A549 (cell line): ENCODE measurements at regions not wholly inside any gene's neighbourhood (a gene's known extent, or its start where the extent isn't known, plus 50 kb on each side); places are given as distances from the start of the nearest gene placed in this dataset.

Experiments
- CBX8 ChIP-seq: fragments of 200-600 bp; sonication (generic); IDR thresholded peaks from 2 replicates; pipeline ENCODE4 v1.6.1; 2016
- CTCF ChIP-seq: fragments of >200 bp; sonication (Bioruptor Twin); formaldehyde crosslinking; IDR thresholded peaks from 3 replicates; pipeline ENCODE4 v1.5.1; 2016
- EP300 ChIP-seq, 2 experiments: fragments of >200 bp; sonication (Bioruptor Twin); formaldehyde crosslinking; IDR thresholded peaks; 2 replicates in 1 of 2; 3 replicates in 1 of 2; pipeline ENCODE4 v1.6.1; 2016 to 2017
- FOSL2 ChIP-seq, 2 experiments: fragments of 450-650 bp in 1 of 2; fragments of >200 bp in 1 of 2; sonication (Bioruptor Twin) in 1 of 2; formaldehyde crosslinking; IDR thresholded peaks; 2 replicates each; pipeline versions ENCODE4 v1.5.0 to v1.6.1; 2016 to 2020; ENCODE audit warnings: mild to moderate bottlenecking in 1 of 2, moderate library complexity in 1 of 2
- HMGXB4 ChIP-seq: fragments of 250-450 bp; sonication (Bioruptor Pico); IDR thresholded peaks from 2 replicates; pipeline ENCODE4 v1.5.0; 2021; ENCODE audit warnings: mild to moderate bottlenecking, moderate library complexity, borderline replicate concordance
- HOXA7 ChIP-seq: fragments of 250-450 bp; sonication (Bioruptor Pico); IDR thresholded peaks from 2 replicates; pipeline ENCODE4 v1.5.0; 2020; ENCODE audit warnings: mild to moderate bottlenecking, moderate library complexity
- KDM1A ChIP-seq: fragments of 200-600 bp; sonication (generic); IDR thresholded peaks from 2 replicates; pipeline ENCODE4 v1.6.1; 2016; ENCODE audit warnings: low read depth, mild to moderate bottlenecking
- KDM5A ChIP-seq: fragments of 200-600 bp; sonication (generic); IDR thresholded peaks from 2 replicates; pipeline ENCODE4 v1.6.1; 2016; ENCODE audit warnings: antibody characterized with exemption, mild to moderate bottlenecking
- MAX ChIP-seq: IDR thresholded peaks from 2 replicates; pipeline ENCODE4 v1.6.1; 2012
- POLR2A ChIP-seq: IDR thresholded peaks from 2 replicates; pipeline ENCODE4 v1.6.1; 2012; ENCODE audit warnings: mild to moderate bottlenecking, low read length
- REST ChIP-seq: fragments of 200-600 bp; sonication (generic); IDR thresholded peaks from 2 replicates; pipeline ENCODE4 v1.6.1; 2016; ENCODE audit warnings: antibody characterized with exemption, mild to moderate bottlenecking, moderate library complexity

- no peak for TF ChIP-seq FOSL2 (IDR thresholded peaks at IDR 0.05)
- TF ChIP-seq FOSL2 (CRISPR knock-in tag; IDR thresholded peaks at IDR 0.05) = no peak
- no peak for TF ChIP-seq HOXA7 (CRISPR knock-in tag)
- TF ChIP-seq CTCF = no peak
- no peak for TF ChIP-seq KDM1A
- no peak for TF ChIP-seq CBX8
- no peak for TF ChIP-seq REST
- no peak for TF ChIP-seq KDM5A
- TF ChIP-seq POLR2A = no peak
- no peak for TF ChIP-seq EP300 (IDR thresholded peaks at IDR 0.05)
- no peak for TF ChIP-seq MAX
- TF ChIP-seq HMGXB4 (CRISPR knock-in tag) = no peak
Observed at GRCh38 chr7:10756981-10757380, 216.7 kb upstream of the PHF14 start.
